WTC11 (cell line): ENCODE measurements at regions not wholly inside any gene's neighbourhood (a gene's known extent, or its start where the extent isn't known, plus 50 kb on each side); places are given as distances from the start of the nearest gene placed in this dataset.

Experiments
- ATF2 ChIP-seq: sonication (generic); formaldehyde crosslinking; IDR thresholded peaks from 2 replicates; pipeline ENCODE4 v1.8.1; 2022; ENCODE audit warnings: low read depth, missing genetic modification reagents, borderline replicate concordance
- CTCF ChIP-seq: fragments of 200-600 bp; IDR thresholded peaks from 2 replicates; pipeline ENCODE4 v1.8.0; 2022; ENCODE audit warnings: antibody characterized with exemption
- E2F5 ChIP-seq: sonication (generic); formaldehyde crosslinking; IDR thresholded peaks from 2 replicates; pipeline ENCODE4 v1.8.1; 2022; ENCODE audit warnings: mild to moderate bottlenecking, moderate library complexity, missing genetic modification reagents
- ESRRA ChIP-seq: sonication (generic); formaldehyde crosslinking; IDR thresholded peaks from 2 replicates; pipeline ENCODE4 v1.8.1; 2022; ENCODE audit warnings: mild to moderate bottlenecking, missing genetic modification reagents, borderline replicate concordance
- IRF2 ChIP-seq: sonication (generic); formaldehyde crosslinking; IDR thresholded peaks from 2 replicates; pipeline ENCODE4 v1.8.0; 2022; ENCODE audit warnings: low read depth, missing genetic modification reagents, borderline replicate concordance
- JAZF1 ChIP-seq: fragments of 250-450 bp; sonication (Bioruptor Pico); IDR thresholded peaks from 2 replicates; pipeline ENCODE4 v1.9.0; 2021; ENCODE audit warnings: moderate library complexity, mild to moderate bottlenecking, inconsistent platforms
- JUN ChIP-seq: sonication (generic); formaldehyde crosslinking; IDR thresholded peaks from 2 replicates; pipeline ENCODE4 v1.8.0; 2023; ENCODE audit warnings: mild to moderate bottlenecking, missing genetic modification reagents
- KAT7 ChIP-seq: sonication (generic); formaldehyde crosslinking; IDR thresholded peaks from 2 replicates; pipeline ENCODE4 v1.8.1; 2023; ENCODE audit warnings: missing genetic modification reagents, mild to moderate bottlenecking, borderline replicate concordance
- MAX ChIP-seq: sonication (generic); formaldehyde crosslinking; IDR thresholded peaks from 2 replicates; pipeline ENCODE4 v1.8.0; 2022; ENCODE audit warnings: mild to moderate bottlenecking, missing genetic modification reagents
- NFYB ChIP-seq: sonication (generic); formaldehyde crosslinking; conservative IDR thresholded peaks from 2 replicates; pipeline ENCODE4 v1.8.0; 2022; ENCODE audit warnings: low read depth, missing genetic modification reagents
- PREB ChIP-seq: sonication (generic); formaldehyde crosslinking; IDR thresholded peaks from 2 replicates; pipeline ENCODE4 v1.8.1; 2022; ENCODE audit warnings: mild to moderate bottlenecking, missing genetic modification reagents, moderate library complexity, borderline replicate concordance
- SP1 ChIP-seq: sonication (generic); formaldehyde crosslinking; conservative IDR thresholded peaks from 2 replicates; pipeline ENCODE4 v1.8.1; 2022; ENCODE audit warnings: missing genetic modification reagents

GRCh38 chr10:28800144-28800543, 122.8 kb downstream of the BAMBI start:
- TF ChIP-seq KAT7 (CRISPR knock-in tag) (no peak), CTCF (no peak), JUN (CRISPR knock-in tag) (no peak), ATF2 (CRISPR knock-in tag) (no peak), E2F5 (CRISPR knock-in tag) (no peak), SP1 (CRISPR knock-in tag) (no peak), NFYB (CRISPR knock-in tag) (no peak), PREB (CRISPR knock-in tag) (no peak), IRF2 (no peak), JAZF1 (no peak), MAX (CRISPR knock-in tag) (no peak), ESRRA (no peak)
